Stimulated activated CD8-positive, alpha-beta memory T cell treated with anti-CD3 and anti-CD28 coated beads, Interleukin-4, amount 100 ng/mL, for 24 hours (primary cell): ENCODE measurements at regions not wholly inside any gene's neighbourhood (a gene's known extent, or its start where the extent isn't known, plus 50 kb on each side); places are given as distances from the start of the nearest gene placed in this dataset.
"Not testable (repeated sequence)": the region's sequence is repeated elsewhere in the genome, so short reads cannot be mapped to it uniquely, and the experiment has no call there.

ENCODE experiments used
- DNase-seq: peaks from one replicate; pipeline ENCODE4 v3.0.0-alpha.2; 2020; ENCODE audit warnings: low read depth

GRCh38 chr16:17578981-17579874 is 108.5 kb upstream of the XYLT1 start:
- DNase-seq = peak; percentile 8

GRCh38 chr16:17574256-17574655 is 103.5 kb upstream of the XYLT1 start:
- DNase-seq = no peak

- DNase-seq = no peak
Observed at GRCh38 chr16:17572145-17572544, 101.4 kb upstream of the XYLT1 start.

- DNase-seq = no peak
Observed at GRCh38 chr16:17571499-17572093, 100.8 kb upstream of the XYLT1 start.

GRCh38 chr16:17568239-17568638 is 97.5 kb upstream of the XYLT1 start:
- no peak for DNase-seq

GRCh38 chr16:17567455-17567854 is 96.7 kb upstream of the XYLT1 start:
- DNase-seq = no peak

- DNase-seq = no peak
Observed at GRCh38 chr16:17566656-17567450, 96.1 kb upstream of the XYLT1 start.

GRCh38 chr16:17566075-17566474 is 95.3 kb upstream of the XYLT1 start:
- no peak for DNase-seq

- no peak for DNase-seq
Observed at GRCh38 chr16:17565605-17566004, 94.8 kb upstream of the XYLT1 start.

GRCh38 chr16:17564856-17565255 is 94.1 kb upstream of the XYLT1 start:
- DNase-seq = no peak

GRCh38 chr16:17563323-17564091 is 92.7 kb upstream of the XYLT1 start:
- no peak for DNase-seq

- DNase-seq = no peak
Observed at GRCh38 chr16:17561056-17561455, 90.3 kb upstream of the XYLT1 start.

- DNase-seq = no peak
Observed at GRCh38 chr16:17560548-17560947, 89.8 kb upstream of the XYLT1 start.

- DNase-seq = no peak
Observed at GRCh38 chr16:17559394-17559793, 88.6 kb upstream of the XYLT1 start.

GRCh38 chr16:17557949-17558348 is 87.2 kb upstream of the XYLT1 start:
- DNase-seq = no peak

GRCh38 chr16:17557480-17557879 is 86.7 kb upstream of the XYLT1 start:
- DNase-seq = no peak

- no peak for DNase-seq
Observed at GRCh38 chr16:17556276-17557052, 85.7 kb upstream of the XYLT1 start.

GRCh38 chr16:17555176-17555575 is 84.4 kb upstream of the XYLT1 start:
- DNase-seq = no peak

GRCh38 chr16:17552351-17552750 is 81.6 kb upstream of the XYLT1 start:
- no peak for DNase-seq

- DNase-seq = not testable (repeated sequence)
Observed at GRCh38 chr16:17551682-17552081, 80.9 kb upstream of the XYLT1 start.

- no peak for DNase-seq
Observed at GRCh38 chr16:17548825-17549224, 78.1 kb upstream of the XYLT1 start.
